H1 (cell line): ENCODE measurements at regions not wholly inside any gene's neighbourhood (a gene's known extent, or its start where the extent isn't known, plus 50 kb on each side); places are given as distances from the start of the nearest gene placed in this dataset.

Source experiments
- CTCF ChIA-PET: fragments of 300-600 bp; sonication (Branson Sonifier 250); formaldehyde crosslinking; loops from one replicate; lab custom pipeline; 2021; ENCODE audit not compliant: partially characterized antibody; lab: Charles Lee
- POLR2A ChIA-PET: fragments of 300-600 bp; sonication (Branson Sonifier 250); formaldehyde crosslinking; loops from one replicate; lab custom pipeline; 2021; ENCODE audit warnings: inconsistent platforms; ENCODE audit not compliant: partially characterized antibody; lab: Charles Lee
- DNase-seq, 2 experiments: peaks; one replicate each; pipeline versions ENCODE4 v3.0.0 to v3.0.0-alpha.2; 2010 to 2022; ENCODE audit warnings: low spot score in 2 of 2, low read depth in 1 of 2, mixed read lengths in 1 of 2
- FAIRE-seq: peaks from 2 replicates; lab custom pipeline; 2011; peaks lifted over from hg19 to GRCh38; lab: Jason Lieb, UNC
- H2AFZ ChIP-seq: 2 replicates; pipeline ENCODE4 v1.8.1; 2012; ENCODE audit warnings: low read length, inconsistent platforms
- H2AK5ac ChIP-seq: 2 replicates; pipeline ENCODE4 v1.6.1; 2013; ENCODE audit warnings: low read depth, low read length
- H2BK120ac ChIP-seq: replicated peaks from 2 replicates; pipeline ENCODE3; 2013; ENCODE audit warnings: low read depth, low read length, inconsistent platforms
- H2BK12ac ChIP-seq: 2 replicates; pipeline ENCODE4 v1.6.1; 2013; ENCODE audit warnings: low read depth, low read length
- H2BK15ac ChIP-seq: 2 replicates; pipeline ENCODE4 v1.6.1; 2013; ENCODE audit warnings: low read length
- H2BK20ac ChIP-seq: 2 replicates; pipeline ENCODE4 v1.6.1; 2013; ENCODE audit warnings: low read length
- H2BK5ac ChIP-seq: 2 replicates; pipeline ENCODE4 v1.6.1; 2013; ENCODE audit warnings: low read depth, low read length
- H3K14ac ChIP-seq: 2 replicates; pipeline ENCODE4 v1.6.1; 2013; ENCODE audit warnings: inconsistent platforms; ENCODE audit not compliant: insufficient read length
- H3K18ac ChIP-seq: 2 replicates; pipeline ENCODE4 v1.6.1; 2013; ENCODE audit warnings: low read length; ENCODE audit errors: extremely low read depth
- H3K23ac ChIP-seq: 2 replicates; pipeline ENCODE4 v1.6.1; 2013; ENCODE audit warnings: inconsistent platforms; ENCODE audit not compliant: insufficient read length
- H3K23me2 ChIP-seq: 2 replicates; pipeline ENCODE4 v1.6.1; 2013; ENCODE audit warnings: low read depth, low read length
- H3K27ac ChIP-seq: 2 replicates; pipeline ENCODE4 v1.6.1; 2011; ENCODE audit warnings: low read depth, low read length, inconsistent platforms
- H3K27me3 ChIP-seq, 4 experiments: replicated peaks in 1 of 4; 1 replicate in 1 of 4; 2 replicates in 3 of 4; pipeline versions ENCODE4 v1.6.1 to v1.8.1; 2011 to 2013; ENCODE audit warnings: low read length in 3 of 4, mild to moderate bottlenecking in 3 of 4, inconsistent platforms in 2 of 4, mixed read lengths in 2 of 4, moderate library complexity in 1 of 4; ENCODE audit not compliant: control insufficient read depth in 3 of 4, insufficient read depth in 3 of 4; ENCODE audit errors: extremely low read depth in 1 of 4
- H3K36me3 ChIP-seq, 4 experiments: 2 replicates each; pipeline versions ENCODE4 v1.6.1 to v1.8.1; 2011 to 2013; ENCODE audit warnings: mild to moderate bottlenecking in 4 of 4, low read length in 3 of 4, moderate library complexity in 2 of 4, control low read depth in 1 of 4, inconsistent platforms in 1 of 4; ENCODE audit not compliant: insufficient read depth in 4 of 4, control insufficient read depth in 2 of 4
- H3K4ac ChIP-seq: replicated peaks from 2 replicates; pipeline ENCODE3; 2013; ENCODE audit warnings: low read length, low read depth, mixed read lengths, inconsistent platforms; ENCODE audit not compliant: insufficient read length
- H3K4me1 ChIP-seq, 4 experiments: replicated peaks in 1 of 4; 1 replicate in 1 of 4; 2 replicates in 3 of 4; pipeline versions ENCODE4 v1.6.1 to v1.8.1; 2011 to 2013; ENCODE audit warnings: low read length in 3 of 4, inconsistent platforms in 2 of 4, mixed read lengths in 1 of 4; ENCODE audit not compliant: insufficient read depth in 4 of 4, control insufficient read depth in 3 of 4
- H3K4me2 ChIP-seq, 2 experiments: 2 replicates each; pipeline versions ENCODE4 v1.6.1 to v1.8.1; 2011 to 2013; ENCODE audit warnings: low read depth in 2 of 2, low read length in 2 of 2, control low read depth in 1 of 2, inconsistent platforms in 1 of 2, mild to moderate bottlenecking in 1 of 2; ENCODE audit not compliant: insufficient read depth in 1 of 2
- H3K4me3 ChIP-seq, 4 experiments: fragments of 200-600, 300-600 bp in 1 of 4; sonication (generic), shearing (Covaris generic), sonication (Bioruptor Twin) in 1 of 4; 2 replicates each; pipeline versions ENCODE4 v1.5.1 to v1.8.1; 2011 to 2016; ENCODE audit warnings: low read length in 4 of 4, low read depth in 3 of 4, control low read depth in 2 of 4, inconsistent platforms in 2 of 4, mild to moderate bottlenecking in 2 of 4, mixed read lengths in 1 of 4, moderate library complexity in 1 of 4; ENCODE audit not compliant: insufficient read depth in 2 of 4; ENCODE audit errors: extremely low read depth in 1 of 4
- H3K56ac ChIP-seq: replicated peaks from 2 replicates; pipeline ENCODE3; 2013; ENCODE audit warnings: low read depth, mild to moderate bottlenecking, mixed read lengths, low read length, inconsistent platforms; ENCODE audit not compliant: insufficient read length
- H3K79me1 ChIP-seq: 2 replicates; pipeline ENCODE4 v1.6.1; 2013; ENCODE audit warnings: low read depth, low read length, control low read depth
- H3K79me2 ChIP-seq, 2 experiments: 2 replicates each; pipeline versions ENCODE4 v1.6.1 to v1.8.1; 2012 to 2013; ENCODE audit warnings: low read length in 2 of 2, mild to moderate bottlenecking in 2 of 2, inconsistent platforms in 1 of 2; ENCODE audit not compliant: insufficient read depth in 2 of 2, control insufficient read depth in 1 of 2
- H3K9ac ChIP-seq, 4 experiments: replicated peaks in 1 of 4; 1 replicate in 1 of 4; 2 replicates in 3 of 4; pipeline versions ENCODE4 v1.6.1 to v1.8.1; 2011 to 2013; ENCODE audit warnings: low read depth in 3 of 4, low read length in 3 of 4, control low read depth in 2 of 4, mild to moderate bottlenecking in 2 of 4, moderate library complexity in 2 of 4, inconsistent platforms in 1 of 4; ENCODE audit errors: extremely low read depth in 1 of 4
- H3K9me3 ChIP-seq, 2 experiments: 2 replicates each; pipeline versions ENCODE4 v1.6.1 to v1.8.1; 2012 to 2013; ENCODE audit warnings: mild to moderate bottlenecking in 2 of 2, moderate library complexity in 2 of 2, control low read depth in 1 of 2, inconsistent platforms in 1 of 2, low read depth in 1 of 2, low read length in 1 of 2, mixed read lengths in 1 of 2; ENCODE audit not compliant: insufficient read depth in 2 of 2
- H4K20me1 ChIP-seq, 2 experiments: replicated peaks in 1 of 2; 2 replicates each; pipeline versions ENCODE3 to v1.8.1; 2011 to 2013; ENCODE audit warnings: inconsistent platforms in 2 of 2, low read length in 2 of 2, mild to moderate bottlenecking in 1 of 2; ENCODE audit not compliant: insufficient read depth in 2 of 2, control insufficient read depth in 1 of 2
- H4K5ac ChIP-seq: 2 replicates; pipeline ENCODE4 v1.6.1; 2013; ENCODE audit warnings: low read length, low read depth, mixed read lengths, inconsistent platforms; ENCODE audit not compliant: insufficient read length
- H4K8ac ChIP-seq: 2 replicates; pipeline ENCODE4 v1.8.0; 2013; ENCODE audit warnings: mild to moderate bottlenecking, moderate library complexity, low read length, inconsistent platforms; ENCODE audit not compliant: insufficient read depth; ENCODE audit errors: extremely low read depth
- H4K91ac ChIP-seq: replicated peaks from 2 replicates; pipeline ENCODE3; 2013; ENCODE audit warnings: low read length, mixed read lengths, inconsistent platforms; ENCODE audit not compliant: insufficient read length
- CEBPB ChIP-seq: IDR thresholded peaks from 2 replicates; pipeline ENCODE4 v1.6.1; 2012; ENCODE audit warnings: low read depth, low read length
- CTCF ChIP-seq, 3 experiments: IDR thresholded peaks; 1 replicate in 2 of 3; 2 replicates in 1 of 3; pipeline versions ENCODE4 v1.5.1 to v1.6.1; 2011; ENCODE audit warnings: low read length in 3 of 3, mild to moderate bottlenecking in 3 of 3, inconsistent platforms in 2 of 3, low read depth in 1 of 3, moderate library complexity in 1 of 3; ENCODE audit not compliant: insufficient read depth in 1 of 3; ENCODE audit errors: control extremely low read depth in 1 of 3
- HDAC6 ChIP-seq: IDR thresholded peaks from one replicate; pipeline ENCODE4 v1.7.1; 2012; ENCODE audit warnings: low read depth, mild to moderate bottlenecking, inconsistent platforms, low read length, moderate library complexity
- KDM1A ChIP-seq: fragments of 200-600, 300-600 bp; sonication (generic); IDR thresholded peaks from 2 replicates; pipeline ENCODE4 v1.7.1; 2016; ENCODE audit warnings: mild to moderate bottlenecking, low read length, borderline replicate concordance
- MAFK ChIP-seq: IDR thresholded peaks from 2 replicates; pipeline ENCODE4 v1.6.1; 2012; ENCODE audit warnings: low read depth, mild to moderate bottlenecking, improper control_type of control experiment, low read length
- RBBP5 ChIP-seq: IDR thresholded peaks from 2 replicates; pipeline ENCODE4 v1.7.1; 2012; ENCODE audit warnings: low read depth, mild to moderate bottlenecking, inconsistent platforms, low read length, moderate library complexity, borderline replicate concordance
- RNF2 ChIP-seq: fragments of 200-900, 300-1000 bp; sonication (generic); IDR thresholded peaks from 2 replicates; pipeline ENCODE4 v1.7.1; 2016; ENCODE audit warnings: borderline replicate concordance, low read depth, mild to moderate bottlenecking, antibody characterized with exemption, low read length; ENCODE audit not compliant: poor library complexity, severe bottlenecking; ENCODE audit errors: missing control alignments
- SIRT6 ChIP-seq: IDR thresholded peaks from one replicate; pipeline ENCODE4 v1.7.1; 2012; ENCODE audit warnings: low read length, inconsistent platforms
- SUZ12 ChIP-seq: fragments of 200-600 bp; sonication (generic); IDR thresholded peaks from 2 replicates; pipeline ENCODE4 v1.6.1; 2012; ENCODE audit warnings: mild to moderate bottlenecking, inconsistent platforms, low read length, moderate library complexity, mixed read lengths
- TAF7 ChIP-seq: optimal IDR thresholded peaks from 2 replicates; pipeline ENCODE3; 2011; ENCODE audit warnings: low read depth, mild to moderate bottlenecking, inconsistent platforms, low read length, moderate library complexity, borderline replicate concordance
- TCF12 ChIP-seq: IDR thresholded peaks from 2 replicates; pipeline ENCODE4 v1.6.1; 2011; ENCODE audit warnings: low read depth, mild to moderate bottlenecking, low read length
- TEAD4 ChIP-seq: IDR thresholded peaks from 2 replicates; pipeline ENCODE4 v1.6.1; 2012; ENCODE audit warnings: low read depth, low read length, inconsistent platforms, mixed read lengths
- WGBS, 2 experiments: shearing (Covaris generic) in 1 of 2; methylation state at CpG; one replicate each; pipeline versions ENCODE4 v1.1.6 to v1.1.7; 2013 to 2015; ENCODE audit warnings: low lambda C conversion rate in 2 of 2, mixed read lengths in 2 of 2, inconsistent platforms in 1 of 2, low coverage in 1 of 2, missing lambda C conversion rate in 1 of 2; ENCODE audit not compliant: insufficient replicate concordance in 2 of 2, insufficient coverage in 1 of 2, insufficient read length in 1 of 2; ENCODE audit errors: extremely low coverage in 1 of 2, missing lambda C conversion rate in 1 of 2; 5-methylcytosine and 5-hydroxymethylcytosine counted together

GRCh38 chr5:125209650-125210049 is 463.2 kb upstream of the ZNF608 start:
- H3K27ac ChIP-seq, result no peak overlapping the region
- no peaks in the 10 kb centered on the region for H3K79me2 ChIP-seq
- H3K23me2 ChIP-seq, result no peaks in the 10 kb centered on the region
- H3K9me3 ChIP-seq, result no peaks in the 10 kb centered on the region
- WGBS, 2 experiments, result 100% methylated on average over 2 of the region's 2 CpGs; no CpG with 5 or more reads in 1 of the 2 experiments
- no peak overlapping the region for H2BK5ac ChIP-seq
- H3K36me3 ChIP-seq, result no peaks in the 10 kb centered on the region
- H2AFZ ChIP-seq, result no peak overlapping the region
- H3K4me3 ChIP-seq, result no peak overlapping the region
- H3K4me1 ChIP-seq, result peaks cover 0 to 4% (median 0%) of the 10 kb centered on the region in 4 experiments; a peak in 1 of 7 replicates
- ChIA-PET CTCF (interaction anchor here (0.8 to 0.9 kb wide), 2 partner anchors 9 to 202 kb away, joined by 3 to 4 read pairs; no protein-coding TSS in a partner anchor), POLR2A (no interaction called here)
- H3K56ac ChIP-seq, result no peak overlapping the region
- H4K5ac ChIP-seq, result no peak overlapping the region
- no peak overlapping the region for H2BK15ac ChIP-seq
- no peak overlapping the region for H4K91ac ChIP-seq
- H4K20me1 ChIP-seq, result no peaks in the 10 kb centered on the region
- H3K14ac ChIP-seq, result no peak overlapping the region
- no peak overlapping the region for H3K4me2 ChIP-seq
- no peak overlapping the region for H2AK5ac ChIP-seq
- no peaks in the 10 kb centered on the region for H3K27me3 ChIP-seq
- no peak overlapping the region for H3K23ac ChIP-seq
- no peak overlapping the region for H3K4ac ChIP-seq
- no peak overlapping the region for H2BK12ac ChIP-seq
- FAIRE-seq, result no peak
- H3K79me1 ChIP-seq, result no peaks in the 10 kb centered on the region
- H3K9ac ChIP-seq, result no peak overlapping the region
- H4K8ac ChIP-seq, result no peak overlapping the region
- no peak overlapping the region for H2BK120ac ChIP-seq
- H2BK20ac ChIP-seq, result no peak overlapping the region
- DNase-seq, result no peak
- H3K18ac ChIP-seq, result no peak overlapping the region
- TF ChIP-seq RNF2 (no peak), SIRT6 (no peak), KDM1A (no peak), CEBPB (no peak), TAF7 (no peak), SUZ12 (no peak), HDAC6 (no peak), TEAD4 (no peak), MAFK (no peak), RBBP5 (no peak), TCF12 (no peak), CTCF (IDR thresholded peaks at IDR 0.05; ENCODE audit: control extremely low read depth in 1 of 3, insufficient read depth in 1 of 3, low read depth in 1 of 3, low read length in 3 of 3) (no peak)
